Sigmoid colon (tissue), 4 donors: ENCODE measurements at regions not wholly inside any gene's neighbourhood (a gene's known extent, or its start where the extent isn't known, plus 50 kb on each side); places are given as distances from the start of the nearest gene placed in this dataset.

Experiments
- EP300 ChIP-seq, 4 donors: sonication (generic); formaldehyde crosslinking; IDR thresholded peaks; one replicate each; pipeline ENCODE4 v1.6.1; 2017; ENCODE audit warnings: antibody characterized with exemption in 4 of 4
- POLR2A ChIP-seq, 2 donors: fragments of 450-650 bp; IDR thresholded peaks; one replicate each; pipeline ENCODE4 v1.6.1; 2016; ENCODE audit warnings: antibody characterized with exemption in 2 of 2, mild to moderate bottlenecking in 2 of 2, moderate library complexity in 2 of 2
- POLR2AphosphoS5 ChIP-seq, 4 donors: sonication (generic); formaldehyde crosslinking; IDR thresholded peaks; one replicate each; pipeline ENCODE4 v1.6.1; 2017; ENCODE audit warnings: antibody characterized with exemption in 4 of 4
- TF ChIP-seq, protein P1 (sequence below), 4 experiments: fragments of 450-650 bp in 3 of 4; fragments of 200-600 bp in 1 of 4; IDR thresholded peaks; one replicate each; pipeline ENCODE4 v1.5.1; 2016 to 2019; ENCODE audit warnings: antibody characterized with exemption in 4 of 4, mild to moderate bottlenecking in 3 of 4, moderate library complexity in 2 of 4

GRCh38 chr10:62654966-62655336 is 149.6 kb upstream of the ADO start:
- TF ChIP-seq POLR2A (IDR thresholded peaks at IDR 0.05) (no peak), POLR2AphosphoS5 (IDR thresholded peaks at IDR 0.05) (no peak), EP300 (IDR thresholded peaks at IDR 0.05) (no peak)
- TF ChIP-seq, protein P1, sequence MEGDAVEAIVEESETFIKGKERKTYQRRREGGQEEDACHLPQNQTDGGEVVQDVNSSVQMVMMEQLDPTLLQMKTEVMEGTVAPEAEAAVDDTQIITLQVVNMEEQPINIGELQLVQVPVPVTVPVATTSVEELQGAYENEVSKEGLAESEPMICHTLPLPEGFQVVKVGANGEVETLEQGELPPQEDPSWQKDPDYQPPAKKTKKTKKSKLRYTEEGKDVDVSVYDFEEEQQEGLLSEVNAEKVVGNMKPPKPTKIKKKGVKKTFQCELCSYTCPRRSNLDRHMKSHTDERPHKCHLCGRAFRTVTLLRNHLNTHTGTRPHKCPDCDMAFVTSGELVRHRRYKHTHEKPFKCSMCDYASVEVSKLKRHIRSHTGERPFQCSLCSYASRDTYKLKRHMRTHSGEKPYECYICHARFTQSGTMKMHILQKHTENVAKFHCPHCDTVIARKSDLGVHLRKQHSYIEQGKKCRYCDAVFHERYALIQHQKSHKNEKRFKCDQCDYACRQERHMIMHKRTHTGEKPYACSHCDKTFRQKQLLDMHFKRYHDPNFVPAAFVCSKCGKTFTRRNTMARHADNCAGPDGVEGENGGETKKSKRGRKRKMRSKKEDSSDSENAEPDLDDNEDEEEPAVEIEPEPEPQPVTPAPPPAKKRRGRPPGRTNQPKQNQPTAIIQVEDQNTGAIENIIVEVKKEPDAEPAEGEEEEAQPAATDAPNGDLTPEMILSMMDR (IDR thresholded peaks at IDR 0.05) = no peak
